HG02798 (cell line): ENCODE measurements at regions not wholly inside any gene's neighbourhood (a gene's known extent, or its start where the extent isn't known, plus 50 kb on each side); places are given as distances from the start of the nearest gene placed in this dataset.

ENCODE experiments used
- ATAC-seq: cut with Tn5 transposase; IDR thresholded peaks from one replicate; pipeline ENCODE4 v1.9.1; 2021; ENCODE audit warnings: mild to moderate bottlenecking; ENCODE audit not compliant: unreplicated experiment, poor library complexity

DNA sequence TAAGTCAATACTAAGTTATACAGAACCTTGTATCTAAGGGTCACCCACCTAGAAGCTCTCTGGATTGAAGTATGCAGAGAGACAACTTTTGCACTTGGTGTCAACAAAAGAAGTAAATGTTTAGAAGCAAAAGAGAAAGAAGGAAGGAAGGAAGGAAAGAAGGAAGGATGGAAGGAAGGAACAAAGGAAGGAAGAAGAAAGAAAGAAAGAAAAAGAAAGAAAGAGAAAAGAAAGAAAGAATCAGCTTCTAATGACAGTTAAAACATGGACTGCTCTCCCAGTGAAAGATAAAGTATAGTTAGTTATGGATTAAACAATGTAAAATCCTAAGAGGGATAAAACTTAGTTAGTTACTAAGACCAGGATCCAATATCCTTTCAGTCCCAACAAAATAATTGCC lies 613.8 kb upstream of the NR2F2 start:
- ATAC-seq = no peak

- no peak for ATAC-seq
These were observed 612.1 kb upstream of the NR2F2 start for GRCh38 chr15:95718441-95718840.

- no peak for ATAC-seq
These were observed 605.4 kb upstream of the NR2F2 start for GRCh38 chr15:95724908-95725633.

GRCh38 chr15:95726891-95727290 lies 603.6 kb upstream of the NR2F2 start:
- no peak for ATAC-seq

DNA sequence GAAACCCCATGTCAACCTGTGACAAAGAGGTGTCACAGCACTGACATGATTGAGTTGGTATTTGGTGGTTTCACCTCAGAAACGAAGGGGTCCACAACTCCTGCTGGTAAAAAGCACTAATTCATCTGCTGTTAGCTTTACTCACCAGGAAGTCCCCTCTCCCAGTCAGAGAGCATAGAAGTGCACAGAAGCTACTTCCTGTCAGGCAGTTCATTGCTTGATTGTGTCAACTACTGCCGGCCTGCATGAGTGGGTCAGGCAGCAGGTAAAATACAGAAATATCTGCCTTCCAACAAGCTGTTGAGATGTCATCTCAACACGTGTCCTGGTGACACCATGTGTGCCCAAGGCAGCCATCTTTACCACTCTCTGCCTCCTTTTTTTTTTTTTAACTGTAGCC lies 596.6 kb upstream of the NR2F2 start:
- no peak for ATAC-seq

- no peak for ATAC-seq
These were observed 595.8 kb upstream of the NR2F2 start for GRCh38 chr15:95734422-95735316.

- no peak for ATAC-seq
These were observed 593.4 kb upstream of the NR2F2 start for GRCh38 chr15:95737060-95737459.

- ATAC-seq = no peak
These were observed 591.4 kb upstream of the NR2F2 start for GRCh38 chr15:95739131-95739530.

- ATAC-seq = no peak
These were observed 588.7 kb upstream of the NR2F2 start for GRCh38 chr15:95741830-95742229.

GRCh38 chr15:95742256-95742655 lies 588.2 kb upstream of the NR2F2 start:
- ATAC-seq = no peak

GRCh38 chr15:95742836-95743235 lies 587.7 kb upstream of the NR2F2 start:
- ATAC-seq = no peak

DNA sequence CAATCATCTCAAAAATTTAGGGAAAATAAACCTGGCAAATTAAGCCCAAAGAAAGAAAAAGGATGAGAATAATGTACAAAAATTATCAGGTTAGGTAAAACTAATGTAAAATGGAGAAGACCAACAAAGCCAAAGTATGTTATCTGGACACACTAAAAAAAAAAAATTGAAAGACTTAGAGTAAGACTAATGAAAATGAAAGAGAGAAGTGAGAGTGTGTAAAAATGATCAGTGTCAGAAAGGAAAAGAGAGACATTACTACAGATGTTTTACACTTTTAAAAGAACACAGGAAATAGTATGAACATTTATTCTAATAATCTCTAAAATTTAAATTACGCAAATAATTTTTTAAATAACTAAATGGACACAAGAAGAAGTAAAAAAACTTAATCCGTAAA lies 573.3 kb upstream of the NR2F2 start:
- no peak for ATAC-seq

GRCh38 chr15:95758451-95758850 lies 572.0 kb upstream of the NR2F2 start:
- ATAC-seq = no peak

DNA sequence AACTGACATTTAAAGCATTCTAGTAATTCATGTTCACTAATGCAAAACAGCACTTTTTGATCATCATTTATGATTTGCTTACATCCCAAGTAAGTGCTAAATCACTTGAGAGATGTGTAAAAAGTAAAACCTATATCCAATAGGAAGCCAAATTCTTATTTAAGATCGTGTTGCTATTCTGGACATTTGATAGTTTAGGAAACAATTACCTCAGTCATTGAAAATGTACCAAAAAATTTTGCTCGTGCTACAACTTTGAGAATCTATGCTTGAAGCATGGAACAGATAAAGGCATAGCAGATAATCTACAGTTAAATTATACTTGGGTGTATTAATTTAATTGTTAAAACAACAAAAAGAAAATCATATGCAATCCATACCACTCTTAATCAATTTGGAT lies 571.6 kb upstream of the NR2F2 start:
- no peak for ATAC-seq

GRCh38 chr15:95760508-95760907 lies 570.0 kb upstream of the NR2F2 start:
- no peak for ATAC-seq

DNA sequence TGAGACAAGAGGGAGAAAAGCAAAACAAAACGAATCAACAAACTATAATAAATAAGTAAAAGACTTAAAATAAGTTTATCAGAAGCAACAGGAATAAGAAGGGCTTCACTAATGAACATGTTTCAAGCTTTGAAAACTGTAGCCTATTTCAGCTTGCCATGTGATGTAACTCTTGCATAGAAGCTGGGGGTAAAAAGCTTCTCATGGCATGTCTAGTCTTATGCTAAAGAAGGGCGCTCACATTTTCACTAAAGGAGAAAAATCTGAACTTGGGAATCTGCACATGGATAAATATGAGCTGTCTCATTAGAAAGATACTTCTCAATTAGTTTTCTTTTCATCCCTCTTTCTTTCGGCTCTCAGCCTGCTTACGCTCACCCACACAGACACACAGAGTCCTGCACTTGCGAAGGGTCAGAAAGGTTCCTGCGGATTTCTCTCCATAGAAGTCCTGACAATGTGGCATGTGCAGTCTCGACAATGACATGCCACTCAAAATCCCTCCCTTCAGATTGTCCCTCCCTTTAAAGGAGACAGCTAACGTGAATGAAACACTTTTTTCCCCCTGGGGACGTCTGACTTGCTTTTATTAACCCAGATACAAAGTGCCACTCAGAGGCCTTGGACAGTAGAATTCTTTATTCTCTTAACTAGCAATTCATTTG lies 568.9 kb upstream of the NR2F2 start:
- no peak for ATAC-seq

GRCh38 chr15:95763426-95763825 lies 567.1 kb upstream of the NR2F2 start:
- ATAC-seq = no peak

- ATAC-seq = no peak
These were observed 565.3 kb upstream of the NR2F2 start for GRCh38 chr15:95765161-95765560.

- no peak for ATAC-seq
These were observed 560.3 kb upstream of the NR2F2 start for GRCh38 chr15:95770196-95770595.

GRCh38 chr15:95772982-95773381 lies 557.5 kb upstream of the NR2F2 start:
- no peak for ATAC-seq

DNA sequence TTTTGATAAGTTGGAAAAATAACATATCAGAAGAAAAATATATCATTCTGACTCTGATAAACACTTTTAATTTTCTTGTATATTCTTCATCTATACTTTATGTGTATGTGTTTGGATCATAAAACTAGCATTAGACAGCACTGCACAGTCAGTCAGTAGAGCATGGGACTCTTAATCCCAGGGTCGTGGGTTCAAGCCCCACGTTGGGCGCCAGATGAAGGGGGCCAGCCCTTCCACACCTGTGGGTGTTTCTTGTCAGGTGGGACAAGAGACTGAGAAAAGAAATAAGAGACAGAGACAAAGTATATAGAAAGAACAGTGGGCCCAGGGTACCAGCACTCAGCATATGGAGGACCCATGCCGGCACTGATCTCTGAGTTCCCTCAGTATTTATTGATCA lies 546.0 kb upstream of the NR2F2 start:
- ATAC-seq = no peak
